PC-9 (cell line): ENCODE measurements at regions not wholly inside any gene's neighbourhood (a gene's known extent, or its start where the extent isn't known, plus 50 kb on each side); places are given as distances from the start of the nearest gene placed in this dataset.

ENCODE experiments used
- BruUV-seq: library from RNA; stranded (reverse); fragments of 400-500 nt; replicated peaks from 2 replicates; lab custom pipeline; 2021; lab: Mats Ljungman, UMichigan
- CTCF ChIA-PET: fragments of 300-600 bp; sonication (Branson Sonifier 250); formaldehyde crosslinking; loops from one replicate; lab custom pipeline; 2022; ENCODE audit warnings: antibody characterized with exemption; lab: Charles Lee
- POLR2A ChIA-PET: fragments of 300-600 bp; sonication (Branson Sonifier 250); formaldehyde crosslinking; loops from one replicate; lab custom pipeline; 2022; ENCODE audit warnings: antibody characterized with exemption; ENCODE audit not compliant: unreplicated experiment; lab: Charles Lee
- DNase-seq, 2 experiments: peaks; one replicate each; pipeline versions ENCODE4 v3.0.0 to v3.0.0-alpha.2; 2015 to 2022; ENCODE audit warnings: mixed read lengths in 1 of 2
- H2AFZ ChIP-seq: fragments of 200-600 bp; sonication (generic); 2 replicates; pipeline ENCODE4 v1.8.1; 2017; ENCODE audit warnings: antibody characterized with exemption
- H3F3A ChIP-seq: fragments of 200-600 bp; sonication (generic); 2 replicates; pipeline ENCODE4 v1.8.1; 2017; ENCODE audit warnings: antibody characterized with exemption, mild to moderate bottlenecking, low read depth; ENCODE audit not compliant: insufficient read depth
- H3K27ac ChIP-seq: fragments of 200-600 bp; sonication (generic); 2 replicates; pipeline ENCODE4 v1.6.1; 2016; ENCODE audit warnings: mixed run types
- H3K27me3 ChIP-seq: fragments of 200-600 bp; sonication (generic); 2 replicates; pipeline ENCODE4 v1.6.1; 2016; ENCODE audit warnings: low read depth, mixed run types; ENCODE audit not compliant: insufficient read depth
- H3K36me3 ChIP-seq: fragments of 200-600 bp; sonication (generic); 2 replicates; pipeline ENCODE4 v1.6.1; 2016; ENCODE audit warnings: low read depth, mixed run types
- H3K4me1 ChIP-seq: fragments of 200-600 bp; sonication (generic); replicated peaks from 2 replicates; pipeline ENCODE4 v1.6.1; 2016; ENCODE audit warnings: mixed run types; ENCODE audit not compliant: insufficient read depth
- H3K4me2 ChIP-seq: fragments of 200-600 bp; sonication (generic); 2 replicates; pipeline ENCODE4 v1.6.1; 2017; ENCODE audit warnings: mixed run types
- H3K4me3 ChIP-seq: fragments of 200-600 bp; sonication (generic); 2 replicates; pipeline ENCODE4 v1.6.1; 2016; ENCODE audit warnings: mixed run types
- H3K79me2 ChIP-seq: fragments of 200-600 bp; sonication (generic); 2 replicates; pipeline ENCODE4 v1.6.1; 2017; ENCODE audit warnings: low read depth, mixed run types
- H3K9me2 ChIP-seq: fragments of 200-600 bp; sonication (generic); 2 replicates; pipeline ENCODE4 v1.8.1; 2017; ENCODE audit warnings: mild to moderate bottlenecking; ENCODE audit not compliant: insufficient read depth
- H3K9me3 ChIP-seq: fragments of 200-600 bp; sonication (generic); 2 replicates; pipeline ENCODE4 v1.8.1; 2016; ENCODE audit warnings: low read depth; ENCODE audit not compliant: insufficient read depth
- H4K20me1 ChIP-seq: fragments of 200-600 bp; sonication (generic); 2 replicates; pipeline ENCODE4 v1.8.1; 2017; ENCODE audit not compliant: insufficient read depth
- CTCF ChIP-seq: fragments of 200-600 bp; sonication (generic); conservative IDR thresholded peaks from 2 replicates; pipeline ENCODE4 v1.6.1; 2017; ENCODE audit warnings: mixed run types, antibody characterized with exemption, mild to moderate bottlenecking, moderate library complexity
- EZH2 ChIP-seq: fragments of 200-600 bp; sonication (generic); IDR thresholded peaks from 2 replicates; pipeline ENCODE4 v1.8.0; 2017; ENCODE audit warnings: antibody characterized with exemption, low read depth
- intact Hi-C: fragments of 100-400 bp; cut with micrococcal nuclease; formaldehyde crosslinking; loops from one replicate; pipeline ENCODE4 v1.10.0; 2022; ENCODE audit not compliant: unreplicated experiment

- Histone ChIP-seq H3K27ac (no peak overlapping the region), H3K36me3 (no peaks in the 10 kb centered on the region), H3K9me3 (peaks cover 11% of the 10 kb centered on the region; the same call in 1 of the 2 replicates), H3K9me2 (no peaks in the 10 kb centered on the region), H2AFZ (no peak overlapping the region), H3K4me3 (no peak overlapping the region), H3K27me3 (no peaks in the 10 kb centered on the region), H3K4me1 (no peaks in the 10 kb centered on the region), H3F3A (no peaks in the 10 kb centered on the region), H3K79me2 (no peaks in the 10 kb centered on the region), H4K20me1 (no peaks in the 10 kb centered on the region), H3K4me2 (no peak overlapping the region)
- POLR2A ChIA-PET: no interaction called here
- intact Hi-C loops: no loop called here
- no peak for TF ChIP-seq EZH2
- no peak for TF ChIP-seq CTCF
- CTCF ChIA-PET: no interaction called here
- no TSS peak for BruUV-seq
- DNase-seq: no peak
Observed at GRCh38 chr6:156577749-156578148, 199.4 kb upstream of the ARID1B start.

GRCh38 chr6:156575361-156575760 lies 201.8 kb upstream of the ARID1B start:
- BruUV-seq: no TSS peak
- no peaks in the 10 kb centered on the region for H3K4me1 ChIP-seq
- CTCF ChIA-PET: no interaction called here

GRCh38 chr6:156564807-156565149 lies 212.4 kb upstream of the ARID1B start:
- no peak for TF ChIP-seq CTCF
- no peak for TF ChIP-seq EZH2
- intact Hi-C loops: loop anchor here (1.0 to 10.0 kb wide), 6 partner anchors 123 to 1237 kb away; partner anchors contain the start of gene ARID1B
- no peaks in the 10 kb centered on the region for H3F3A ChIP-seq
- no TSS peak for BruUV-seq
- no peak overlapping the region for H3K4me3 ChIP-seq
- CTCF ChIA-PET: interaction anchor here (0.6 kb wide), 2 partner anchors 16 to 294 kb away, joined by 3 read pairs; no protein-coding TSS in a partner anchor
- no peak overlapping the region for H3K27ac ChIP-seq
- no peaks in the 10 kb centered on the region for H3K9me2 ChIP-seq
- H3K4me1 ChIP-seq: no peaks in the 10 kb centered on the region
- H3K27me3 ChIP-seq: no peaks in the 10 kb centered on the region
- POLR2A ChIA-PET: no interaction called here
- DNase-seq: no peak
- no peaks in the 10 kb centered on the region for H3K79me2 ChIP-seq
- no peaks in the 10 kb centered on the region for H3K36me3 ChIP-seq
- peak overlapping the region; percentile 32; the same call in 1 of the 2 replicates for H3K4me2 ChIP-seq
- H3K9me3 ChIP-seq: no peaks in the 10 kb centered on the region
- H4K20me1 ChIP-seq: no peaks in the 10 kb centered on the region
- H2AFZ ChIP-seq: no peak overlapping the region

More at GRCh38 chr6:156575361-156575760, 201.8 kb upstream of the ARID1B start:
- Histone ChIP-seq H2AFZ (no peak overlapping the region), H3K4me3 (no peak overlapping the region), H3K27me3 (no peaks in the 10 kb centered on the region), H3K9me3 (peaks cover 11% of the 10 kb centered on the region; the same call in 1 of the 2 replicates), H3K79me2 (no peaks in the 10 kb centered on the region), H3K36me3 (no peaks in the 10 kb centered on the region), H3K27ac (no peak overlapping the region), H3K4me2 (no peak overlapping the region), H4K20me1 (no peaks in the 10 kb centered on the region), H3K9me2 (no peaks in the 10 kb centered on the region), H3F3A (no peaks in the 10 kb centered on the region)
- no peak for DNase-seq
- intact Hi-C loops: no loop called here
- TF ChIP-seq EZH2 (no peak), CTCF (no peak)
- POLR2A ChIA-PET: no interaction called here
